ENCODE measurements at regions not wholly inside any gene's neighbourhood (a gene's known extent, or its start where the extent isn't known, plus 50 kb on each side); places are given as distances from the start of the nearest gene placed in this dataset.

DNA sequence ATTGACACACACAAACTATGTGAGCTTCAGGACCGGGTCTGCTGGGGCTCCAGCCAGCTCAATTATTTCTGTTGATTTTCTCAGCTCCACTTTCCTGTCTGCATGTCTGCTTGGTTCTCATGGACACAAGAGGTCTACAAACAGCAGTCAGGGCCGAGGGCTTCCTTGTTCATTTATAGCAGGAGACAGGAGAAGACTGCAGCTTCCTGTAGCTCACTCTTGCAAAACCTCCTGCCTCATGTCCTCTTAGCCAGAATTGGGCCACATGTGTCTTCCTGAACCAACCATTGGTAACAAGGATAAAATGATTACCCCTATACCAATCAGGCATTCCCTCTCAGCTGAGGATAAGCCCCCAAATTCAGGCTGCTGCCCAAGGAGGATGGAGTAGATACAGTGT lies 182.8 kb downstream of the TLE3 start:
- TF ChIP-seq, protein P1, sequence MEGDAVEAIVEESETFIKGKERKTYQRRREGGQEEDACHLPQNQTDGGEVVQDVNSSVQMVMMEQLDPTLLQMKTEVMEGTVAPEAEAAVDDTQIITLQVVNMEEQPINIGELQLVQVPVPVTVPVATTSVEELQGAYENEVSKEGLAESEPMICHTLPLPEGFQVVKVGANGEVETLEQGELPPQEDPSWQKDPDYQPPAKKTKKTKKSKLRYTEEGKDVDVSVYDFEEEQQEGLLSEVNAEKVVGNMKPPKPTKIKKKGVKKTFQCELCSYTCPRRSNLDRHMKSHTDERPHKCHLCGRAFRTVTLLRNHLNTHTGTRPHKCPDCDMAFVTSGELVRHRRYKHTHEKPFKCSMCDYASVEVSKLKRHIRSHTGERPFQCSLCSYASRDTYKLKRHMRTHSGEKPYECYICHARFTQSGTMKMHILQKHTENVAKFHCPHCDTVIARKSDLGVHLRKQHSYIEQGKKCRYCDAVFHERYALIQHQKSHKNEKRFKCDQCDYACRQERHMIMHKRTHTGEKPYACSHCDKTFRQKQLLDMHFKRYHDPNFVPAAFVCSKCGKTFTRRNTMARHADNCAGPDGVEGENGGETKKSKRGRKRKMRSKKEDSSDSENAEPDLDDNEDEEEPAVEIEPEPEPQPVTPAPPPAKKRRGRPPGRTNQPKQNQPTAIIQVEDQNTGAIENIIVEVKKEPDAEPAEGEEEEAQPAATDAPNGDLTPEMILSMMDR (IDR thresholded peaks at IDR 0.05) = no peak
- TF ChIP-seq POLR2A (IDR thresholded peaks at IDR 0.05) = no peak
